ENCODE measurements at regions not wholly inside any gene's neighbourhood (a gene's known extent, or its start where the extent isn't known, plus 50 kb on each side); places are given as distances from the start of the nearest gene placed in this dataset.

- no peak for DNase-seq (ENCODE audit: low read depth in 1 of 2, low spot score in 1 of 2)
- H3K27me3 ChIP-seq = no peaks in the 10 kb centered on the region
- no peak overlapping the region for H3K27ac ChIP-seq
- no peaks in the 10 kb centered on the region for H3K9me3 ChIP-seq (ENCODE audit: low read depth)
- no peaks in the 10 kb centered on the region for H3K4me1 ChIP-seq (ENCODE audit: low read depth)
- TF ChIP-seq CTCF (IDR thresholded peaks at IDR 0.05; ENCODE audit: low read depth, low read length) = no peak
- H3K4me3 ChIP-seq = no peak overlapping the region
- H3K36me3 ChIP-seq = no peaks in the 10 kb centered on the region
Observed at GRCh38 chr6:104428184-104428583, 431.5 kb downstream of the HACE1 start.

GRCh38 chr6:104423691-104424090 is 436.0 kb downstream of the HACE1 start:
- H3K27me3 ChIP-seq = no peaks in the 10 kb centered on the region
- H3K4me1 ChIP-seq (ENCODE audit: low read depth) = no peaks in the 10 kb centered on the region
- no peaks in the 10 kb centered on the region for H3K36me3 ChIP-seq
- no peak for TF ChIP-seq CTCF (IDR thresholded peaks at IDR 0.05; ENCODE audit: low read depth, low read length)
- DNase-seq (ENCODE audit: low read depth in 1 of 2, low spot score in 1 of 2) = no peak
- no peaks in the 10 kb centered on the region for H3K9me3 ChIP-seq (ENCODE audit: low read depth)
- no peak overlapping the region for H3K27ac ChIP-seq
- no peak overlapping the region for H3K4me3 ChIP-seq

GRCh38 chr6:104421650-104422049 is 438.1 kb downstream of the HACE1 start:
- Histone ChIP-seq H3K4me1 (ENCODE audit: low read depth) (no peaks in the 10 kb centered on the region), H3K27ac (no peak overlapping the region), H3K4me3 (no peak overlapping the region), H3K27me3 (no peaks in the 10 kb centered on the region), H3K9me3 (ENCODE audit: low read depth) (no peaks in the 10 kb centered on the region), H3K36me3 (no peaks in the 10 kb centered on the region)
- no peak for DNase-seq (ENCODE audit: low read depth in 1 of 2, low spot score in 1 of 2)
- no peak for TF ChIP-seq CTCF (IDR thresholded peaks at IDR 0.05; ENCODE audit: low read depth, low read length)

GRCh38 chr6:104418839-104419238 is 440.9 kb downstream of the HACE1 start:
- Histone ChIP-seq H3K27me3 (no peaks in the 10 kb centered on the region), H3K27ac (no peak overlapping the region), H3K36me3 (no peaks in the 10 kb centered on the region), H3K4me3 (no peak overlapping the region), H3K9me3 (ENCODE audit: low read depth) (no peaks in the 10 kb centered on the region), H3K4me1 (ENCODE audit: low read depth) (no peaks in the 10 kb centered on the region)
- DNase-seq (ENCODE audit: low read depth in 1 of 2, low spot score in 1 of 2) = no peak
- no peak for TF ChIP-seq CTCF (IDR thresholded peaks at IDR 0.05; ENCODE audit: low read depth, low read length)

- TF ChIP-seq CTCF (IDR thresholded peaks at IDR 0.05; ENCODE audit: low read depth, low read length) = no peak
- no peaks in the 10 kb centered on the region for H3K36me3 ChIP-seq
- no peak for DNase-seq (ENCODE audit: low read depth in 1 of 2, low spot score in 1 of 2)
- H3K27me3 ChIP-seq = no peaks in the 10 kb centered on the region
- no peak overlapping the region for H3K4me3 ChIP-seq
- no peaks in the 10 kb centered on the region for H3K4me1 ChIP-seq (ENCODE audit: low read depth)
- H3K9me3 ChIP-seq (ENCODE audit: low read depth) = no peaks in the 10 kb centered on the region
- no peak overlapping the region for H3K27ac ChIP-seq
Observed at GRCh38 chr6:104418125-104418524, 441.6 kb downstream of the HACE1 start.

DNA sequence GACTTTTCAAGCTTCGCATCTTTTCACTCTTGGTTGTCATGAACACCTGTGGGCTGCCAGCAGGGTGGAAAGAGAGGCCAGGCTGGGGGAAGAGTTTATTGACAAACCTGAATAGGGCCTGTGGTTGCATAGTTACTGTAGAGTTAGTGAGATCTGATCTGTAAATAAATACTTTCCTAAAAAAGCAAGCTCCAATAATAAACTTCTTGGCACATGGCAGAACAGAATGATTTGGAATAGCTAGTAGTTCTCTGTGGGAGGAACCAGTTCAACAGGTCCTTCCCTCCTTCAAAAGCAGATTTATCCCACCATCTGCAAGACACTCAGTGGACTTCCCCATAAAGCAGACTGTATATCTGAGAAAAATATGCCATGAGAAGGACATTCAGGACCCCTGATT is 445.0 kb downstream of the HACE1 start:
- DNase-seq (ENCODE audit: low read depth in 1 of 2, low spot score in 1 of 2) = no peak
- H3K4me1 ChIP-seq (ENCODE audit: low read depth) = no peaks in the 10 kb centered on the region
- no peaks in the 10 kb centered on the region for H3K36me3 ChIP-seq
- no peak for TF ChIP-seq CTCF (IDR thresholded peaks at IDR 0.05; ENCODE audit: low read depth, low read length)
- H3K27me3 ChIP-seq = no peaks in the 10 kb centered on the region
- no peak overlapping the region for H3K27ac ChIP-seq
- H3K4me3 ChIP-seq = no peak overlapping the region
- no peaks in the 10 kb centered on the region for H3K9me3 ChIP-seq (ENCODE audit: low read depth)
